ENCODE measurements at regions not wholly inside any gene's neighbourhood (a gene's known extent, or its start where the extent isn't known, plus 50 kb on each side); places are given as distances from the start of the nearest gene placed in this dataset.

DNA sequence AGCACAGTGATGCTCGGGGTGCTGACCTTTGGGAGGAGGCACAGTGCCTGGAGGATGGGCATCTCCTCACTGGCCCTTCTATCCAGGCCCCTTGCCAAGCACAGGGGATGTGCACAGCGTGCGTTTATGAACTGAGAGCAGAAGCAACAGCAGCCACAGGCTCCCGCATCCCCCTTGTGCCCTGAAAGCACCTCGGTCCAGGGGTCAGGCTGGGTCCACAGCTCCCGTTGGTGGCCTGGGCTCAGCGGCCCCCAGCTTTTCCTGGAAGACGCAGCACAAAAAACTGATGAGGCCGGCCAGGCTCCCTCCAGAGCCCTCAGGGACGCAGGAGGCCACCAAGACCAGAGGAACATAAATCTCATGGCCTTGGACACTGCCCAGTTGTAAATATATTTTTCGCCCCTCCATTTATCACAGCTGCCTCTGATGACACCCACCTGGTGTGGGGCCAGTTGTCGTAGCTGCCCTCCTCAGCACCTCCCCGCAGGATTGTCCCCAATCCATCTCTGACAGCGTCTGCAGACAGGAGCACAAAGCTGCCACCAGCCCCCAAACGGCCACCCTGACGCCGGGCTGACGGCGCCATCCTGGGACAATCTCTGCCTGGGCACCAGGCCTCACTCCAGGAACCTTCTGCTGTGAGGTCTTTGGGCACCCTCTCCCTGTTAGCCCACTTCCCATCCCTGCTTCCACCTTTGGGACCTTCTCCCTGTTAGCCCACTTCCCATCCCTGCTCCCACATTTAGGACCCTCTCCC lies 203.1 kb downstream of the BRD1 start:
- Histone ChIP-seq H2BK15ac (ENCODE audit: low read depth, low read length) (no peak overlapping the region), H2BK20ac (ENCODE audit: low read depth, low read length) (no peak overlapping the region), H3K56ac (ENCODE audit: extremely low read depth, insufficient read depth, low read length) (no peak overlapping the region), H3K27me3 (ENCODE audit: control insufficient read depth, insufficient read depth, low read length) (no peaks in the 10 kb centered on the region), H2BK120ac (ENCODE audit: low read depth, low read length) (no peak overlapping the region), H3K14ac (replicated peaks; ENCODE audit: low read depth, low read length) (no peak overlapping the region), H3K36me3 (ENCODE audit: control insufficient read depth, insufficient read depth, low read length) (no peaks in the 10 kb centered on the region), H2AFZ (replicated peaks; ENCODE audit: low read length, poor library complexity) (no peak overlapping the region), H4K5ac (ENCODE audit: low read depth, low read length) (no peak overlapping the region), H2AK9ac (replicated peaks; ENCODE audit: low read depth, low read length, poor library complexity) (no peak overlapping the region), H4K91ac (ENCODE audit: insufficient read depth, low read depth, low read length) (no peak overlapping the region), H3K4ac (ENCODE audit: low read depth, low read length) (no peak overlapping the region), H4K20me1 (ENCODE audit: insufficient read depth, low read length) (no peaks in the 10 kb centered on the region), H3K4me3 (ENCODE audit: insufficient read depth, low read depth, low read length) (no peak overlapping the region), H3K9me1 (ENCODE audit: insufficient read depth, low read length) (no peaks in the 10 kb centered on the region), H2AK5ac (ENCODE audit: low read depth, low read length) (no peak overlapping the region), H3K9me3 (ENCODE audit: control insufficient read depth, insufficient read depth, low read length) (peaks cover 31% of the 10 kb centered on the region), H3K9ac (ENCODE audit: low read depth, low read length) (no peak overlapping the region), H3K27ac (ENCODE audit: insufficient read depth, low read length) (no peak overlapping the region), H3K4me1 (ENCODE audit: control insufficient read depth, insufficient read depth, low read length) (no peaks in the 10 kb centered on the region), H3K79me1 (ENCODE audit: low read depth in 1 of 2, low read length in 2 of 2) (no peaks in the 10 kb centered on the region), H2BK5ac (ENCODE audit: low read depth, low read length, poor library complexity, severe bottlenecking) (no peak overlapping the region), H3K4me2 (ENCODE audit: low read depth, low read length) (no peak overlapping the region), H3K18ac (ENCODE audit: low read depth, low read length) (no peak overlapping the region), H4K8ac (ENCODE audit: low read depth in 2 of 2, low read length in 2 of 2) (no peak overlapping the region), H3K23ac (ENCODE audit: low read depth, low read length) (no peak overlapping the region)
- CTCF ChIA-PET: no interaction called here
- DNase-seq: no peak
- TF ChIP-seq NFE2L2 (IDR thresholded peaks at IDR 0.05; ENCODE audit: low read depth, low read length): no peak
- TF ChIP-seq FOS (IDR thresholded peaks at IDR 0.05; ENCODE audit: low read depth, low read length): no peak
- TF ChIP-seq MAFK (IDR thresholded peaks at IDR 0.05; ENCODE audit: low read depth, low read length): no peak
- TF ChIP-seq MAZ (IDR thresholded peaks at IDR 0.05; ENCODE audit: borderline replicate concordance, low read depth, low read length): no peak
- TF ChIP-seq BHLHE40 (IDR thresholded peaks at IDR 0.05; ENCODE audit: low read depth, low read length): no peak
- no peak for TF ChIP-seq SMC3 (IDR thresholded peaks at IDR 0.05; ENCODE audit: low read depth, low read length)
- no peak for TF ChIP-seq CTCF (conservative IDR thresholded peaks at IDR 0.05; ENCODE audit: low read depth, low read length)
- no peak for TF ChIP-seq RAD21 (IDR thresholded peaks at IDR 0.05; ENCODE audit: low read length)
- TF ChIP-seq, protein P1, sequence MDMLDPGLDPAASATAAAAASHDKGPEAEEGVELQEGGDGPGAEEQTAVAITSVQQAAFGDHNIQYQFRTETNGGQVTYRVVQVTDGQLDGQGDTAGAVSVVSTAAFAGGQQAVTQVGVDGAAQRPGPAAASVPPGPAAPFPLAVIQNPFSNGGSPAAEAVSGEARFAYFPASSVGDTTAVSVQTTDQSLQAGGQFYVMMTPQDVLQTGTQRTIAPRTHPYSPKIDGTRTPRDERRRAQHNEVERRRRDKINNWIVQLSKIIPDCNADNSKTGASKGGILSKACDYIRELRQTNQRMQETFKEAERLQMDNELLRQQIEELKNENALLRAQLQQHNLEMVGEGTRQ (IDR thresholded peaks at IDR 0.05; ENCODE audit: low read depth, low read length): no peak
- no peak for TF ChIP-seq CEBPB (IDR thresholded peaks at IDR 0.05; ENCODE audit: low read depth, low read length)
- TF ChIP-seq POLR2A (IDR thresholded peaks at IDR 0.05; ENCODE audit: low read depth, low read length): no peak
- no peak for TF ChIP-seq RCOR1 (IDR thresholded peaks at IDR 0.05; ENCODE audit: insufficient replicate concordance, low read length)
- 8% methylated on average over 9 of the region's 19 CpGs; no CpG with 5 or more reads in 1 of the 2 experiments for WGBS, 2 experiments (ENCODE audit: extremely low coverage in 2 of 2, insufficient read length in 1 of 2)
- dilution Hi-C loops (cut with HindIII; ENCODE audit: low sequenced_read_pairs, unreplicated experiment) (no loop called here), in situ Hi-C loops (cut with MboI; ENCODE audit: low sequenced_read_pairs) (no loop called here), intact Hi-C loops (cut with micrococcal nuclease) (no loop called here)
- ATAC-seq (ENCODE audit: low read depth): no peak
- BruUV-seq (replicated peaks): no TSS peak
- POLR2A ChIA-PET (ENCODE audit: unreplicated experiment): no interaction called here

Data from IMR-90 (cell line).